Body of pancreas (tissue), 4 donors: ENCODE measurements at regions not wholly inside any gene's neighbourhood (a gene's known extent, or its start where the extent isn't known, plus 50 kb on each side); places are given as distances from the start of the nearest gene placed in this dataset.

Experiments
- POLR2A ChIP-seq, 3 donors: fragments of 450-650 bp; IDR thresholded peaks; one replicate each; pipeline ENCODE4 v1.6.1; 2016; ENCODE audit warnings: antibody characterized with exemption in 3 of 3, mild to moderate bottlenecking in 2 of 3
- TF ChIP-seq, protein P1 (sequence below), 7 experiments: fragments of 450-650 bp in 4 of 7; fragments of 200-600 bp in 3 of 7; sonication (generic) in 3 of 7; IDR thresholded peaks; one replicate each; pipeline ENCODE4 v1.5.1; 2016 to 2019; ENCODE audit warnings: antibody characterized with exemption in 7 of 7

DNA sequence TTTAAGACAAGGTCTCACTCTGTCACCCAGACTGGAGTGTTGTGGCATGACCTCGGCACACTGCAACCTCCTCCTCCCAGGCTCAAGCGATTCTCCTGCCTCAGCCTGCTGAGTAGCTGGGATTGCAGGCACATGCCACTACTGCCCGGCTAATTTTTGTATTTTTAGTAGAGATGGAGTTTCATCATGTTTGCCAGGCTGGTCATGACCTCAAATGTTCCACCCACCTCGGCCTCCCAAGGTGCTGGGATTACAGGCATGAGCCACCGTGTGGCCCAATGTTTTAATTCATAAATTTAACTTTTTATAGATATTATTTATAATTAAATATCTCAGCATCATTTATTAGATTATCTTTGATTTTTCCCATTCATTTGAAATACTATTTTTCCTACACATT lies 658.0 kb upstream of the NRG3 start:
- TF ChIP-seq, protein P1, sequence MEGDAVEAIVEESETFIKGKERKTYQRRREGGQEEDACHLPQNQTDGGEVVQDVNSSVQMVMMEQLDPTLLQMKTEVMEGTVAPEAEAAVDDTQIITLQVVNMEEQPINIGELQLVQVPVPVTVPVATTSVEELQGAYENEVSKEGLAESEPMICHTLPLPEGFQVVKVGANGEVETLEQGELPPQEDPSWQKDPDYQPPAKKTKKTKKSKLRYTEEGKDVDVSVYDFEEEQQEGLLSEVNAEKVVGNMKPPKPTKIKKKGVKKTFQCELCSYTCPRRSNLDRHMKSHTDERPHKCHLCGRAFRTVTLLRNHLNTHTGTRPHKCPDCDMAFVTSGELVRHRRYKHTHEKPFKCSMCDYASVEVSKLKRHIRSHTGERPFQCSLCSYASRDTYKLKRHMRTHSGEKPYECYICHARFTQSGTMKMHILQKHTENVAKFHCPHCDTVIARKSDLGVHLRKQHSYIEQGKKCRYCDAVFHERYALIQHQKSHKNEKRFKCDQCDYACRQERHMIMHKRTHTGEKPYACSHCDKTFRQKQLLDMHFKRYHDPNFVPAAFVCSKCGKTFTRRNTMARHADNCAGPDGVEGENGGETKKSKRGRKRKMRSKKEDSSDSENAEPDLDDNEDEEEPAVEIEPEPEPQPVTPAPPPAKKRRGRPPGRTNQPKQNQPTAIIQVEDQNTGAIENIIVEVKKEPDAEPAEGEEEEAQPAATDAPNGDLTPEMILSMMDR (IDR thresholded peaks at IDR 0.05): no peak
- TF ChIP-seq POLR2A (IDR thresholded peaks at IDR 0.05): no peak
